CD14-positive monocyte (primary cell): ENCODE measurements at regions not wholly inside any gene's neighbourhood (a gene's known extent, or its start where the extent isn't known, plus 50 kb on each side); places are given as distances from the start of the nearest gene placed in this dataset.

Experiments
- DNase-seq, 3 donors: peaks; one replicate each; pipeline ENCODE4 v3.0.0-alpha.2; 2011 to 2022
- H2AFZ ChIP-seq: 2 replicates; pipeline ENCODE4 v1.6.0; 2012; ENCODE audit warnings: mild to moderate bottlenecking, low read depth, low read length, inconsistent platforms; ENCODE audit not compliant: insufficient read depth, poor library complexity, severe bottlenecking
- H3K27ac ChIP-seq, 2 donors: 1 replicate in 1 of 2; 2 replicates in 1 of 2; pipeline ENCODE4 v1.5.1; 2012 to 2013; ENCODE audit warnings: low read length in 2 of 2, control low read depth in 1 of 2, inconsistent platforms in 1 of 2, low read depth in 1 of 2, mild to moderate bottlenecking in 1 of 2
- H3K27me3 ChIP-seq, 2 donors: one replicate each; pipeline versions ENCODE4 v1.6.0 to v1.6.1; 2011 to 2013; ENCODE audit warnings: low read length in 2 of 2; ENCODE audit not compliant: control insufficient read depth in 2 of 2, insufficient read depth in 2 of 2
- H3K36me3 ChIP-seq, 2 donors: replicated peaks in 1 of 2; 1 replicate in 1 of 2; 2 replicates in 1 of 2; pipeline versions ENCODE4 v1.5.1 to v1.6.1; 2012 to 2013; ENCODE audit warnings: low read length in 2 of 2, control low read depth in 1 of 2, inconsistent platforms in 1 of 2, mild to moderate bottlenecking in 1 of 2; ENCODE audit not compliant: insufficient read depth in 2 of 2, control insufficient read depth in 1 of 2
- H3K4me1 ChIP-seq, 2 donors: 1 replicate in 1 of 2; 2 replicates in 1 of 2; pipeline versions ENCODE4 v1.5.1 to v1.6.1; 2012 to 2013; ENCODE audit warnings: low read length in 2 of 2, control low read depth in 1 of 2, inconsistent platforms in 1 of 2, mild to moderate bottlenecking in 1 of 2, moderate library complexity in 1 of 2; ENCODE audit not compliant: insufficient read depth in 2 of 2, control insufficient read depth in 1 of 2
- H3K4me2 ChIP-seq: replicated peaks from 2 replicates; pipeline ENCODE3; 2012; ENCODE audit warnings: low read length, moderate library complexity, mild to moderate bottlenecking; ENCODE audit not compliant: poor library complexity, severe bottlenecking; ENCODE audit errors: extremely low read depth
- H3K4me3 ChIP-seq, 3 experiments: fragments of 200-600 bp in 1 of 3; sonication (generic) in 1 of 3; replicated peaks in 1 of 3; 1 replicate in 2 of 3; 2 replicates in 1 of 3; pipeline ENCODE4 v1.5.1; 2011 to 2013; ENCODE audit warnings: low read length in 3 of 3, mild to moderate bottlenecking in 3 of 3, control low read depth in 2 of 3, low read depth in 2 of 3, inconsistent platforms in 1 of 3, moderate library complexity in 1 of 3
- H3K79me2 ChIP-seq: 2 replicates; pipeline ENCODE4 v1.6.0; 2012; ENCODE audit warnings: mild to moderate bottlenecking, control low read depth, inconsistent platforms, low read length, moderate library complexity; ENCODE audit not compliant: insufficient read depth
- H3K9ac ChIP-seq: 2 replicates; pipeline ENCODE4 v1.6.0; 2017; ENCODE audit warnings: low read length, mild to moderate bottlenecking; ENCODE audit not compliant: insufficient read depth, poor library complexity, severe bottlenecking
- H3K9me3 ChIP-seq, 2 donors: replicated peaks in 1 of 2; 1 replicate in 1 of 2; 2 replicates in 1 of 2; pipeline versions ENCODE4 v1.5.1 to v1.6.1; 2012 to 2013; ENCODE audit warnings: low read length in 2 of 2, control low read depth in 1 of 2; ENCODE audit not compliant: control insufficient read depth in 1 of 2, insufficient read depth in 1 of 2
- H4K20me1 ChIP-seq: 2 replicates; pipeline ENCODE4 v1.6.0; 2012; ENCODE audit warnings: mild to moderate bottlenecking, low read length, control low read depth, moderate library complexity; ENCODE audit not compliant: insufficient read depth
- H3K27ac Mint-ChIP-seq, 7 donors: one replicate each; pipeline ENCODE4 v1.8.0; 2020; ENCODE audit warnings: mild to moderate bottlenecking in 7 of 7, mixed read lengths in 7 of 7, moderate library complexity in 6 of 7, inconsistent platforms in 2 of 7
- H3K27me3 Mint-ChIP-seq, 3 donors: one replicate each; pipeline ENCODE4 v1.8.0; 2021 to 2022; ENCODE audit warnings: low read depth in 3 of 3, mild to moderate bottlenecking in 3 of 3, mixed read lengths in 3 of 3, moderate library complexity in 3 of 3, inconsistent platforms in 1 of 3
- H3K36me3 Mint-ChIP-seq, 2 donors: one replicate each; pipeline ENCODE4 v1.8.0; 2020; ENCODE audit warnings: mixed read lengths in 2 of 2, inconsistent platforms in 1 of 2, mild to moderate bottlenecking in 1 of 2
- H3K4me1 Mint-ChIP-seq: one replicate; pipeline ENCODE4 v1.8.0; 2020; ENCODE audit warnings: mild to moderate bottlenecking, mixed read lengths
- H3K4me3 Mint-ChIP-seq, 2 donors: one replicate each; pipeline ENCODE4 v1.8.0; 2020; ENCODE audit warnings: mild to moderate bottlenecking in 2 of 2, mixed read lengths in 2 of 2, moderate library complexity in 1 of 2
- H3K9me3 Mint-ChIP-seq, 7 donors: one replicate each; pipeline ENCODE4 v1.8.0; 2020 to 2022; ENCODE audit warnings: mixed read lengths in 7 of 7, mild to moderate bottlenecking in 6 of 7, moderate library complexity in 6 of 7, inconsistent platforms in 2 of 7
- CTCF ChIP-seq: fragments of 200-600 bp; IDR thresholded peaks from one replicate; pipeline ENCODE4 v1.8.0; 2022; ENCODE audit warnings: antibody characterized with exemption, mild to moderate bottlenecking
- WGBS: methylation state at CpG from one replicate; pipeline ENCODE4 v1.1.5; 2013; ENCODE audit warnings: missing lambda C conversion rate; ENCODE audit not compliant: insufficient coverage; 5-methylcytosine and 5-hydroxymethylcytosine counted together
- intact Hi-C, 2 donors: fragments of 100-400 bp; cut with micrococcal nuclease; formaldehyde crosslinking; loops; one replicate each; pipeline versions ENCODE4 v1.15.0 to v1.15.1; 2023

GRCh38 chr4:86536151-86536550 is 58.0 kb upstream of the PTPN13 start:
- Histone ChIP-seq H3K4me2 (no peak overlapping the region), H3K4me1 (no peaks in the 10 kb centered on the region), H3K9ac (no peak overlapping the region), H3K27me3 (peaks cover 4 to 11% of the 10 kb centered on the region in 2 donors), H3K79me2 (no peaks in the 10 kb centered on the region), H4K20me1 (no peaks in the 10 kb centered on the region), H3K36me3 (no peaks in the 10 kb centered on the region), H3K27ac (no peak overlapping the region), H3K4me3 (no peak overlapping the region), H2AFZ (no peak overlapping the region), H3K9me3 (no peaks in the 10 kb centered on the region)
- Mint-ChIP-seq H3K4me3 (no peak overlapping the region), H3K27me3 (peaks cover 8 to 20% (median 12%) of the 10 kb centered on the region in 3 donors), H3K4me1 (peaks cover 2% of the 10 kb centered on the region), H3K9me3 (peaks cover 0 to 2% (median 0%) of the 10 kb centered on the region in 7 donors), H3K27ac (no peak overlapping the region), H3K36me3 (no peaks in the 10 kb centered on the region)
- intact Hi-C loops, result no loop called here
- no peak for DNase-seq
- no CpG with 5 or more reads among the region's 2 CpGs for WGBS
- TF ChIP-seq CTCF, result no peak

- H3K4me3 ChIP-seq, result no peak overlapping the region
- Mint-ChIP-seq H3K27me3 (peaks cover 41 to 65% (median 59%) of the 10 kb centered on the region in 3 donors), H3K4me1 (peaks cover 4% of the 10 kb centered on the region), H3K4me3 (peak overlapping the region in 1 of 2 donors; percentile 21), H3K9me3 (peaks cover 2 to 14% (median 9%) of the 10 kb centered on the region in 7 donors), H3K27ac (no peak overlapping the region), H3K36me3 (no peaks in the 10 kb centered on the region)
- 90% methylated on average over 2 of the region's 4 CpGs for WGBS
- no peak overlapping the region for H3K4me2 ChIP-seq
- H4K20me1 ChIP-seq, result no peaks in the 10 kb centered on the region
- no peak overlapping the region for H3K27ac ChIP-seq
- intact Hi-C loops, result no loop called here
- DNase-seq, result no peak
- no peak overlapping the region for H2AFZ ChIP-seq
- H3K4me1 ChIP-seq, result no peaks in the 10 kb centered on the region
- H3K27me3 ChIP-seq, result peaks cover 24 to 48% of the 10 kb centered on the region in 2 donors
- no peaks in the 10 kb centered on the region for H3K36me3 ChIP-seq
- no peak overlapping the region for H3K9ac ChIP-seq
- TF ChIP-seq CTCF, result no peak
- H3K9me3 ChIP-seq, result peaks cover 0 to 6% of the 10 kb centered on the region in 2 donors
- H3K79me2 ChIP-seq, result no peaks in the 10 kb centered on the region
Observed at GRCh38 chr4:86542319-86543027, 51.6 kb upstream of the PTPN13 start.
